NCI-H82 treated with DMSO at 0.1 percent for 48 hours (cell line): ENCODE measurements at regions not wholly inside any gene's neighbourhood (a gene's known extent, or its start where the extent isn't known, plus 50 kb on each side); places are given as distances from the start of the nearest gene placed in this dataset.
A peak's percentile ranks its signal among the peaks of the same experiment; 100 is the strongest.

Experiments
- DNase-seq: peaks from one replicate; lab custom pipeline; 2025; ENCODE audit not compliant: unreplicated experiment; lab: John Stamatoyannopoulos, UW

DNA sequence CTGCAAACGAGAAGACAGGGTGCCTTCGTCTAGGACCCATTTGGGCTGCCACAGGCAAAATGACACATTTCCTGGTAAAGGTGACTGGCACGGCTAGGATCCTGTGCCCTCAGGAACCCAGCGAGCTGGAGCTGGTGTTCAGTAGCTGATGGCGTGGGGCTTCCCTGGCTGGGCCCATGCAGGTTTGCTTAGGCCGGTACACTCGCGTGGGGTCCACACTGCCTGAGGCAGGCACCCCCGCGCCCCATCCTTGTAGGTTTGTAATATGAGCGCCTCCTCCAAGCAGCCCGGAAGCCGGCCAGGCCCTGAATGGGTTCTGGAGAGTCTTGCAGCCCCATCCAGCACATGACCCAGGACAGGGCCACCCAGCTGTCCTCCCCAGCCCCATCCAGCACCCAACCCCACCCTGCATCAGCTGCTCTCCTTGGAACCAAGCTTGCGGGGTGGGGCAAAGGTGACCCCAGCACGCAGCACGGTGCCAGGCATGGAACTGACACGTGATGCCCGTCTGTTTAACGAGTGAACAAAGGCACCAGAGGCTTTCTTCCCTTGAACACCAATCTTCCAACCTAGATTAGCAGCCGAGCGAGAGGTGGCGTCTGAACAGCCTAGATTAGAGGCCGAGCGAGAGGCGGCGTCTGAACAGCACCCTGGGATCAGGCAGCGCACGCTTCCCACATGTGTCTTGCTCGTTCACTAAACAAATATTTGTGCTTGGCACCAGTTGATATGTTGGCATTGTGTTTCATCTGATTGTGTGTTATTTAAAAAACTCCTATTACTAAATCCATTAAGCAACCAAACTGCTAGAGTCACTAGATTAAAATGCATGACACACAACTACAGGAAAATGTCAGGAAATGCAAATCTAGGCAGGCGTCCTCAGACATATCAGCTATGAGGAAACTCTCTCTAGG, 112.1 kb downstream of the DLL1 start:
- DNase-seq, result no peak

DNA sequence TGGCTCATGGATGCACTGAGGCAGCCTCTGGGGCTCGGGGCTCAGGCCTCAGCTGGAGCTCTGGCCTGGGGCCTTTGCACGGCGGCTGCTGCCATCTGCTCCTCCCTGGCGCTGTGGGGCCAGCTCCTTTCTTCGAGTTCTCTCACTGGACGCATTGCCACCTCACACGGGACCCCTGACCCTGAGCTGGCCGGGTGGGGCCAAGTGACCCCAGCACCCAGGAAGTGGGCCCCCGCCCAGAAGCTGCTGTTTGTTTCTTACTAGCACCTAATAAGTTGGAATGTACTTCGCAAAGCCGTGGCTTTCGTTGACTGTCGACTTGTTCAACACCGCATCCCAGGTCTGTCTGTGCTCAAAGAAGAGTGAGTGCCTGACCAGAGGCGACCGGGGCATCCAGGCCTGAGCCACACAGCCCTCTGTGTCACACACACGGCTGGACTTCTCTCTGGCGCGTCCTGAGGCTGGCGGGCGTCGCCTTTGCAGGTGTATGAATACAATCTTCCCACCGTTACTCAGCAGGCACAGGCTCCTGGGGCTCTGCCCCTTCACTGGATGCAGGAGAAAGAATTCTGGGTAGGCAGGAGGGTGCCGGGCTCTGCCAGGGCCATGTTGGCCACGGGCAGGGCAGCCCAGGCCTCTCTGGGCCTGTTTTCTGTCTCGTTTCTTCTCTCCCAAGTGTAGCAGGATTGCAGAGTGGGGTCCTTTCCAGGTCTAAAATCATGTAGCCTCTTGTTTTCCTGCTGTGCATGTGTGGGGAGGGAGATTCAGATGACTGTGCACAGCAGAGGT, 112.9 kb downstream of the DLL1 start:
- DNase-seq, result no peak

DNA sequence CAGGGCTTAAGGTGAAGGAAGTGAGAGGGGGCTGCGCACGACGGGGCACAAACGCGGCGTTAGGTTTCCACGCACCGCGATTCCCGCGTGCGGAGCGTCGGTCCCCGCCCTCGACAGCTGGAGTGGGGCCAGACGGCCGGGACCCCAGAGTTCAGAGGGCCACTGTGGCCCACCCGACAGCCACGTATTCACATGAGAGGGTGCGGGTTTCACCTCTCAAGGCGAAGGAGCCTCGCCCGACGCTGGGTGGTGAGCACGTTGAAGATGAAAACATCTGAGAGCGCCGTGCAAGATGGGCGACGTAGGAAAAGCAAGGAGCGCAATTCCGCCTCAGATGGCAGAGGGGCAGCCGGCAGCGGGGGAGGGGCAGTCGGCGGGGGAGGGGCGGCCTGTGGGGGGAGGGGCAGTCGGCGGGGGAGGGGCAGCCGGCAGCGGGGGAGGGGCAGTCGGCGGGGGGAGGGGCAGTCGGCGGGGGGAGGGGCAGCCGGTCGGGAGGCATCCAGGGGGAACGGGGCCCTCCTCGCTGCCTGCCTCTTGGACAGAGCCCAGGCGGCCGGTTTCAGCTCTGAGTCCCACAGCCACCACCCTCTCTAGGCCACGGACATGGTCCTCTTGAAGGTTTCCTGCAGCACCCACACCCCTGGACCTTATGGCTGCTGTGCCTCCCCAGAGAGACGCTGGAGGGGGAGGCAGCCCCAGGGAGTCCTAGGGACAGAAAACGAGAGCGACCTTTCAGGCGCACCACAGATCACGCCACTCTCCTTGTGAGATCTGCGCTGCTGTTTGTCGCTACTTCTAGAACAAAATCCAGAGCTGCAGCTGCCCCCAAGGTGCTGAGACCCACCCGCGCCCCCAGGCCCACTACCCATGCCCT, 113.7 kb downstream of the DLL1 start:
- no peak for DNase-seq

DNA sequence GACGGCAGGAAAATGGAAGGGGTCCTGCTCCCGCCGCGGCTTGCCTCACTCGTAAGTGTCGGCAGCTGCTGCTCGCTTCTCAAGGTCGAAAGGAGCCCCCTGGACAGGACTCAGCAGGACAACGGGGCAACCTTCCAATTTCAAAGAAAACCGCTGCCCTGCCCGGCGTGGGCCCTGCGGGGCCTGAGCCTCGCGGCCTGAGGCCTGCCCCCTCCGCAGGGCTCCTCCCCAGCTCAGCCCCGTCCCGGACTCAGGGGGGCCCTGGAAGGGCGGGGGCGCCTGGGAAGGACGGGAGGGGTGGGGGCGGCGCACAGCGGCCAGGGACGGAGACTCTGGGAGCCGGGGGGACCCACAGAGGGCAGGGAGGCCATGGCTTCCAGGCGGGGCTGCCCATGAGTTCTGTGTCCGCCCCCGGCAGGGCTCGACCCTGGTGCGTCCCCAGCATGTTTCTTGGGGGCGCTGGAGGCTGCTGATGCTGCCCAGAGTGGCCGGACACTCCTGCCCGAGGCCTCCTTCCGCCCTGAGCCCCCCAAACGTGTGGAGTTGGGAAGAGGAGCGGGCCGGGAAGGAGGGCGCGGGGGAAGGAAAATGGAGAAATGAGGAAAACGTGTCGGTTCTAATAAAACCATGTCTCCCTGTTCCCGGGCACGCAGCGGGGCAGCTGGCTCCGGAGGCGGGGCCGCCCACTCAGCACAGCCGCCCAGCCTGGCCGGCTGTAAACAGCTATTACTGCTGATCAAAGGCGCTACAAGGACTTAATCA, 114.6 kb downstream of the DLL1 start:
- peak; percentile 80 for DNase-seq

DNA sequence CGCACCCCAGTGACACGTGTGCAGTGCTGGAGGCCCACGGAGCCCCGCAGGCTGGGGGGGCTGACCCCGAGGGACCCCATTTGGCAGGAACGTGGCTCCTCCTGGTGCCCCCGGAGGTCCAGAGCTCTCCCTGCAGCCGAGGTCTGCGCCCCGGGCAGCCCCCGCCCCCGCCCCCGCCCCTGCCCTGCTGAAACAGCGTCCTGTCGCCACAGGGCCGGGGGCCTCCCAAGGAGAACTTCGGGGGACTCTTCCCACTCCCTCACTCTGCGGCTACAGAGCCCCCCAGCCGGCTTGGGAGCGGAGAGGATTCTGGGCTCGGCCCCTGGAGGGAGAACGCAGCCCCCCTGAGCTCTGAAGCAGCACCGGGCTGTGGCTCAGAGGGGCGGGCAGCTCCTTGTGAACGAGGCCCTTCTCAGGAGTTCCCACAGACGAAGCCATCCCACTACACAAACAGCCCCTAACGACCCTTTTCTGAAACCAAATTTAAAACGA, 115.2 kb downstream of the DLL1 start:
- no peak for DNase-seq

DNA sequence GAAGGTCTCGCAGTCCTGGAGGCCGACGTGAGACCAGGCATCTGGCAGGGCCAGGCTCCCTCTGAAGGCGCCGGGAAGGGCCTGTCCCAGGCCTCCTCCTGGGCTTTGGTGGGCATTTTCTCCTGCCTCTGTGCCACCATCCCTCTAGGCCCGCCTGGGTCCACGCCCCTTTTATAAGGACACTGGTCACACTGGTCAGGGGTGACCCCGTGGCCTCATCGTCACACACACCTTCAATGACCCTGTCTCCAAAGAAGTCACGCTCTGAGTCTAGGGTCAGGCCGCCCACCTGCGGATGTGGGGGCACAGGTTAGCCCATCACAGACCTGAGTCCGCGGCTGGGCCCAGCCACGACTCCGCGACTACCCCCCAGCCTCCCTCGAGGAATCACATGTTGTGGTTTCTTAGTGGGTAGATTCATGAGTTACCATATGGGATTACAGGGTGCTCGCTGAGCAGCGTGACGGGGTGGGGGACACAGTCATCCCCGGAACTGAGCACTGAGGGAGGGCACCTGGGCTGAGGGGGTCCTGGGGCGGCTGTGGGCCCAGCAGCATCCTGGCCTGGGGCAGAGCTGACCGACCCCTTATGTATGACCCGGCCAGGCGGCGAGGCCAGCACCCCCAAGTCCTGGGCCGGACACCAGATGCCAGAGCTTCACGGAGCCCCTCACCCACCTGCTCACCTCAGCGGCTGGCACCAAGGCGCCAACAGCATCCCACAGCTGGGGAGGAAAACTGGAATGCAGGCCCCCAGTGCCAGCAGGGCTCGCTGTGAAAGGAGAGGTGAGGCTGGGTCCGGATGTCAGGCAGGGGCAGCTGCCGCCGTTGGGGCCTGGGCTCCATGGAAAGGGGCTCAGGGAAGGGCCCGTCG, 115.9 kb downstream of the DLL1 start:
- DNase-seq, result no peak

DNA sequence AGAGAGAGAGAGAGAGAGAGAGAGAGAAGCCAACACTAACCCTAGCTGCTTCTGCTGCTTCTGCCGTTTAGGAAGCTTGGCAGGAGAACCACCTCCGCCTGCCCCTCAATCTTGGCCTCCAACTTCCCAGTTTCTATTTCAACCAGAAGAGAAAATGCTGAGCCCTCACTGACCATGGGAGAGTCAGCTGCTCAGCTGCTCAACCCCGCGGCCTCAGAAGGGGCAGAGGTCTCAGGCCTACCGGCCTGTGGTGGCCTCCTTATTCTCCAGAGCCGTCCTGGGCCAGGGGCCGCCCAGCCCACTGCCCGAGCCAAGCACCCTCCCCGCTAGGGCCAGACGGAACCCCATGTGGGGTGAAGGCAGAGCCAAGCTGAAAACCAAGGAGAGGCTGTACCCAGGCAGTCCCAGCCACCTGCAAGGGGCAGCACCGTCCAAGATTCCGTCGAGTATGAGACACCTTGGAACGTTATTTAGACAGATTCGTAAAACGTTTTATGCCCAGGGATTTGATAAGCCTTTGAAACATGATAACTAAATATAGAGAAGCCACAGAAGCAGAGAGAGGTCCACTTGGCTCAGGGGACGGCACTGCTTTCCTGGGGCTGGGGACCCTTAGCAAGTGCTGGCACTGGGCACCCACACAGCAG, 116.6 kb downstream of the DLL1 start:
- no peak for DNase-seq

DNA sequence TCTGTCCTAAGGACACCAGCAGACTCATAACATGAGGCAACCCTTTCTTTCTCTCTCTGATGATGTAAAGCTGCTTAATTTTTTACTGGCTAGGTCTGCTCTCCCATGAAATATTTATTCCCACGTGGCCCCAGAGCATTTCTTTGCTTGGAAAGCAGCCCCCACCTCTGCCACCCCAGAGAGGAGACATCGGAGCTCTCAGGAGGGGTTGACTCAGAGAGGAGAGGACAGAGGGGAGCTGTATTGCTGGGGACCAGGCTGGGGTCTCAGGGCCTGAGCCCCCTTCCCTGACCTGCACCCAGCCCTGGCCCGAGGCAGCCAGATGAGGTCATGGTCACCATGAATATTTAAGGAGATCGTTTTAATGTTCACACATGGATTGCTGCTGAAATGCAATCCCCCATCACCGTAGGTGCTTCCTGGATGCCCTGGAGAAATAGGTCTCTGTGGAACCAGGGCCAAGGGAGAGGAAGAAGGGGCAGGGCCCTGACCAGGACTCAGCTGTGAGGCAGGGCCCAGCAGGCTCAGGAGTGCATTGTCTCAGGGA, 117.5 kb downstream of the DLL1 start:
- DNase-seq, result no peak

DNA sequence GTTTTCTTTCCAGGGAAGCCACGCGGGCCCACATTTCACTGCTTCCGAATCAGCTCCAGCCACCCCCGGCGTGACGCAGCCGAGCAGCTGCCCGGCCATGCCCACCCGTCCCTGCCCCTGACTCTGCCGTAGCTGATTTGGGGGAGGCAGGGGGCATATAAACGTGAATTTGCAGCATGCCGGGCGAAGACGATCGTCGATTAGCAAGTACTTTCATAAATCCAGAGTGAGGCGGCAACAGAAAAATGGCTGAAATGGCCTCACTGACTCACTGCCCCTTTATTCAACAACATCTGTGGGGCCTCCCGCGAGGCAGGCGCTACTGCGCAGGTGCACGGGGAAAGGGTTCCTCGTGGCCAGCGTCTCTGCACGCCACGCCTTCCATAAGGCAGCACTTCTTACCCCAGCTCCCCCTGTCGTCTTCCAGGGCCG, 118.0 kb downstream of the DLL1 start:
- DNase-seq, result no peak

DNA sequence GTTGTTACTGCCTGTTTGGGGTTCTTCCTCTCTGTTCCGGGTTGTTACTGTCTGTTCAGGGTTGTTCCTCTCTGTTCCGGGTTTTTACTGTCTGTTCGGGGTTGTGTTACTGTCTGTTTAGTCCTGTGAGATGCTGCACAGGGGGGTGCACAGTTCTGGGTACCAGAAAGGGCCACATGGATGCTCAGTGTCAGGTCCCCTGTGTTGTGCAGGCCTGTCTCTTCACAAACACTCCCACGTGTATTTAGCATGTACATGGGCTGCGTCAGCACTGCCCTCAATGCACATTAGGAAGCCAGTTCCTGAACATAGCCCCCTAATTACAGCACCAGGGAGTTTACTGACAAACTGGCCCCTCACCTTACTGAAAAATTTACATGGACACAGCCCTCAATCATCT, 118.5 kb downstream of the DLL1 start:
- DNase-seq, result no peak

DNA sequence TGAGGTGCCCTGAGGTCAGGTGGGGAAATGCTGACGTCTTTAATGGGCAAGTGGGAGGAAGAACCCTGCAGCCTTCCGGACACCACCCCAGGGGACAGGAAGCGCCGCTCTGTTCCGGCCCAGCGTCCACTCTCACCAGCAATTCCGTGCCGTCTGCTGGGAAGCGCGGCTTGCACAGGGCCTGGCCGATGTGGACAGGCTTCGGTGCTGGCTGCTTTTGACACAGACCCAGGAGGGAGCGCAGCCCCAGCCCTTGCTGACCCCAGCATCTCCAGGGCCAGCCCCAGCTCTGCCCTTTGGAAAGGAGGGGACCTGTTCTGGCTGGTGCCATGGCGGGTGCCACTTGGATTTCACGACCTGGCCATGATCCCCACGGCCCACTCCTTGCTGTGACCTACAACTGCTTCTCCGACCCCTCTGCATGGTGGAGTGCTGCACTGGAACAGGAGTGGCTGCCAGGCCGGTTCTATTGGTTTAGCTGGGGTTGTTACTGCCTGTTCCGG, 123.2 kb downstream of the DLL1 start:
- no peak for DNase-seq

DNA sequence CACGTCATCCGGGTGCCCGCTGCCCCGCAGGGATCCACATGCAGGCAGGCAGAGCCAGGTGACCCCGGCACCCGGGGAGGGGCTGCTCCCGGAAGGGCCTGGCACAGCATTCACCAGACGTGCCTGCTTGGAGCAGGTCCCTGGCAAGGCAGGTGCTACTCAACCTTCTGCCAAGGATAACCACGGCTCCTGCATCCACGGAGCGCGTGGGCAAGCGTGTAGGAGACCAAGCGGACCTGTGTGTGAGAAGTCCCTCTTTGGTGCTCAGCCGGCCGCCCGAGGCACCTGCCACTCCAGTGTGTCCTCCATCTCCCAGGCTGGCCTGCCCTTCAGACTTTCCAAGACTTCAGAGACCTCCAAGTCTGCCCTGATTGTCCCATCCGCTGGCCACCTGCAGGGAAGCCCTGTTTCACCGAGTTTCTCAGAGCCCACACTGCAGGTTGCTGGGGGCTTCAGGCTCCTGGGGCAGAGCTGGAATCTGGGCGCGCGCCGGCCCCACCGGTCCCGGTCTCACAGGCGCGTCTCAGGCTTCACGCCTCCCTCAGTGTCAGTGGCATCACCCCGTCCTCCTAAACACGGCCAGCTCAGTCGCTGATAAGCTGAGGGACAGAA, 124.3 kb downstream of the DLL1 start:
- no peak for DNase-seq

DNA sequence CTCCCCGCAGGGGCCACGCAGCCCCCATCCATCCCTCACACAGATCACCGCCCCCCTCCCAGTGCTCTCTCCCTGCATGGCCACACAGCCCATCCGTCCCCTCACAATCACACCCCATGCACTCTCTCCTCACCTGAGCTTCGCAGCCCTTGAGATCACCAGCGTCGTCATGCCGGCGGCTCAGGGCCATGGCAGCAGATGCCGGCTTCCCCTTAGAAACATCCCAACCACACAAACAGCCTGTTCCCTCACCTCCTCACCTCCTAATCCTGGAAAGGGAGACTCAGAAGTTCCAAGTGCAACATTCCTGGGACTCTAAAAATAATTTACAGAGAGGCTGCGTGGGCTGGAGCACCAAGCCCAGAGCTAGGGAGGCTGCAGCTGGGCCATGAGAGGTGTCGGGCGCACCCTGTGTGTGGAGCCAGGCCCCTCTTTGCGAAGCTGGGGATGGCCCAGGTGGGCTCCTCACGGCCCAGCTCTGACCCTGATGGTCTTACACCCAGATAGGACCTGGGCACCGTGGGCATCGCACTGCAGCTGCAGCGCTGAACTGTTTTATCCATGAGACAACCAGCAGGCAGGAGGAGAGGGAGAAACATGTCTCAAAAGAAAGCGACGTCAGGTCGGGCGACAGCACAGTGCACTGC, 125.3 kb downstream of the DLL1 start:
- no peak for DNase-seq

DNA sequence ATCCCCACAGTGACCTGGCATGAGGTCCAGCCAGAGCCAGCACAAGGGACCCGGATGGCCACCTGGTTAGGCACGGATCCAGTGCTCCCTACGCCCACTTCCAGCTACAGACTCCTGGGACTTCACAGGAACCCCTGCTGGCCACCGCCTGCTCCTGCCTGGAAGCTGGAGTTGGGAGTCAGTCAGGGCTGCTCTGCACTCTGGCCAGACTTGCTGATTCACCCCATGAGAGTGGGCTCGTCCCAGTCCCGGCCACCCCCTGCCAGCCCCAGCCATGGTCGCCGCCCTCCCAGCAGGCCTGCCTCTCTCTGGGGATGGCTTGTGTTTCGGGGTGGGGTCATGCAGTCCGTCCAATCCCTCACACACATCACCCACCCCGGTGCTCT, 125.8 kb downstream of the DLL1 start:
- no peak for DNase-seq

DNA sequence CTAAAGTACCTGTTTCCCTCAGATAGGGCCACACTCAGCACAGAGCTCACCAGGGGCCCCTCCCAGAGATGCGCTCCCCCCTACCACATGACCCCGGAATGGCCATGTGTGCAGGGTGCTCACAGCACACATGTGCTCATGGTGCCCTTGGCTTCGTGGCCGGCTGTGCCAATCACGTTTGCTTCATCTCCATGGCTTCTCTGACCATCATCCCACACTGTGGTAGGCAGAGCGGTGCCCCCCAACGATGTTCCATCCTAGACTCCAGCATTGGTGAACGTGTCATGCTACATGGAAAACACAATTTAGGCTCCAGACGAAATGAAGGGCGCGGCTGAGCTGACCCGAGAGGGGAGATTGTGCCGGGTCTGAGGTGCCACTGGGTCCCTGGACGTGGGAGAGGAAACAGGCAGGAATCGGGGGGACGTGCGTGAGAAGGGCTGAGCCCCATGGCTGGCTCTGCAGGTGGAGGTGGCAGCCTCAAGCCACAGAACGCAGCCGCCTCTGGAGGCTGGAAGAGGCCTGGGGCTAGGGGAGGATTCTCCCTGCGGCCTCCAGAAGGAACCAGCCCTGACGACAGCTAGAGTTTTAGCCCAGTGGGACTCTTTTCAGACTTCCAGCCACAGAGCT, 126.5 kb downstream of the DLL1 start:
- no peak for DNase-seq

DNA sequence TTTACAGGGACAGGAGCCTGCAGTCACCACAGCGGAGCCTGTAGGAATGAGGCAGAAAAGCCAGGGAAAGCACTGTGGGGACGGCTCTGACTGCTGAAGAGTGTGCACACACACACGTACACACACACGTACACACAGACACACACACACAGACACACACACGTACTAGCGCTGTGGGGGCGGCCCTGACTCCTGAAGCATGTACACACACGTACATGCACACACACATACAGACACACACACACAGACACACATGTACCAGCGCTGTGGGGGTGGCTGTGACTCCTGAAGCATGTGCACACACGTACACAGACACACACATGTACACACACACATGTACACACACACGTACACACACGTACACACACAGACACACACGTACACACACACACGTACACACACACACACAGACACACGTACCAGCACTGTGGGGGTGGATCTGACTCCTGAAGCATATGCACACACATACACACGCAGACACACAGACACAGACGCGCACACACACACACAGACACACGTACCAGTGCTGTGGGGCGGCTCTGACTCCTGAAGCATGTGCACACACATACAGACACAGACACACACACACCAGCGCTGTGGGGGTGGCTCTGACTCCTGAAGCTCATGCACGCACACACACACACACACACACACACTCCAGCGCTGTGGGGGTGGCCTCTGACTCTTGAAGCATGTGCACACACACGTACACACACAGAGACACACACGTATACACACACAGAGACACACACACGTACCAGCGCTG, 127.3 kb downstream of the DLL1 start:
- no peak for DNase-seq
